KMS-11 (cell line): ENCODE measurements at regions not wholly inside any gene's neighbourhood (a gene's known extent, or its start where the extent isn't known, plus 50 kb on each side); places are given as distances from the start of the nearest gene placed in this dataset.

Experiments used
- H2AFZ ChIP-seq: fragments of 200-600 bp; sonication (generic); 2 replicates; pipeline ENCODE4 v1.6.1; 2016; ENCODE audit warnings: antibody characterized with exemption, mixed run types, low read depth
- H3K27ac ChIP-seq: fragments of 200-600 bp; sonication (generic); 2 replicates; pipeline ENCODE4 v1.6.1; 2016; ENCODE audit warnings: mild to moderate bottlenecking, mixed run types
- H3K27me3 ChIP-seq: fragments of 200-600 bp; sonication (generic); 2 replicates; pipeline ENCODE4 v1.6.1; 2017; ENCODE audit warnings: mild to moderate bottlenecking, low read depth, mixed run types, moderate library complexity; ENCODE audit not compliant: insufficient read depth
- H3K36me3 ChIP-seq: fragments of 200-600 bp; sonication (generic); 2 replicates; pipeline ENCODE4 v1.6.1; 2017; ENCODE audit warnings: mild to moderate bottlenecking, mixed run types; ENCODE audit not compliant: insufficient read depth
- H3K4me1 ChIP-seq: fragments of 200-600 bp; sonication (generic); 2 replicates; pipeline ENCODE4 v1.6.1; 2016; ENCODE audit warnings: mild to moderate bottlenecking, low read depth, mixed run types; ENCODE audit not compliant: poor library complexity, severe bottlenecking
- H3K4me2 ChIP-seq: fragments of 200-600 bp; sonication (generic); 2 replicates; pipeline ENCODE4 v1.7.0; 2016; ENCODE audit warnings: mild to moderate bottlenecking, mixed run types
- H3K4me3 ChIP-seq: fragments of 200-600 bp; sonication (generic); IDR thresholded peaks from 2 replicates; pipeline ENCODE4 v1.6.1; 2017; ENCODE audit warnings: low read depth, low read length, mixed read lengths; ENCODE audit not compliant: insufficient read depth
- H3K79me2 ChIP-seq: fragments of 200-600 bp; sonication (generic); 2 replicates; pipeline ENCODE4 v1.6.1; 2016; ENCODE audit warnings: low read depth, mixed run types; ENCODE audit not compliant: insufficient read depth
- H3K9ac ChIP-seq: fragments of 200-600 bp; sonication (generic); 2 replicates; pipeline ENCODE4 v1.6.1; 2016; ENCODE audit warnings: mild to moderate bottlenecking, mixed run types
- H4K20me1 ChIP-seq: fragments of 200-600 bp; sonication (generic); 2 replicates; pipeline ENCODE4 v1.6.1; 2016; ENCODE audit warnings: mild to moderate bottlenecking, mixed run types; ENCODE audit not compliant: insufficient read depth
- TF ChIP-seq, protein P1 (sequence below): fragments of 200-600 bp; sonication (generic); conservative IDR thresholded peaks from 2 replicates; pipeline ENCODE4 v1.6.1; 2017; ENCODE audit warnings: low read depth, mild to moderate bottlenecking, antibody characterized with exemption, low read length, moderate library complexity, mixed read lengths

GRCh38 chr1:209265301-209265700, 318.2 kb upstream of the CAMK1G start:
- Histone ChIP-seq H3K27me3 (no peaks in the 10 kb centered on the region), H3K9ac (no peak overlapping the region), H2AFZ (no peak overlapping the region), H3K4me3 (no peak overlapping the region), H3K4me2 (no peak overlapping the region), H3K79me2 (no peaks in the 10 kb centered on the region), H3K36me3 (no peaks in the 10 kb centered on the region), H4K20me1 (no peaks in the 10 kb centered on the region), H3K4me1 (no peaks in the 10 kb centered on the region), H3K27ac (no peak overlapping the region)
- TF ChIP-seq, protein P1, sequence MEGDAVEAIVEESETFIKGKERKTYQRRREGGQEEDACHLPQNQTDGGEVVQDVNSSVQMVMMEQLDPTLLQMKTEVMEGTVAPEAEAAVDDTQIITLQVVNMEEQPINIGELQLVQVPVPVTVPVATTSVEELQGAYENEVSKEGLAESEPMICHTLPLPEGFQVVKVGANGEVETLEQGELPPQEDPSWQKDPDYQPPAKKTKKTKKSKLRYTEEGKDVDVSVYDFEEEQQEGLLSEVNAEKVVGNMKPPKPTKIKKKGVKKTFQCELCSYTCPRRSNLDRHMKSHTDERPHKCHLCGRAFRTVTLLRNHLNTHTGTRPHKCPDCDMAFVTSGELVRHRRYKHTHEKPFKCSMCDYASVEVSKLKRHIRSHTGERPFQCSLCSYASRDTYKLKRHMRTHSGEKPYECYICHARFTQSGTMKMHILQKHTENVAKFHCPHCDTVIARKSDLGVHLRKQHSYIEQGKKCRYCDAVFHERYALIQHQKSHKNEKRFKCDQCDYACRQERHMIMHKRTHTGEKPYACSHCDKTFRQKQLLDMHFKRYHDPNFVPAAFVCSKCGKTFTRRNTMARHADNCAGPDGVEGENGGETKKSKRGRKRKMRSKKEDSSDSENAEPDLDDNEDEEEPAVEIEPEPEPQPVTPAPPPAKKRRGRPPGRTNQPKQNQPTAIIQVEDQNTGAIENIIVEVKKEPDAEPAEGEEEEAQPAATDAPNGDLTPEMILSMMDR, result no peak

- Histone ChIP-seq H3K4me2 (no peak overlapping the region), H3K27ac (no peak overlapping the region), H3K27me3 (no peaks in the 10 kb centered on the region), H4K20me1 (no peaks in the 10 kb centered on the region), H2AFZ (no peak overlapping the region), H3K4me1 (no peaks in the 10 kb centered on the region), H3K36me3 (no peaks in the 10 kb centered on the region), H3K79me2 (no peaks in the 10 kb centered on the region), H3K4me3 (no peak overlapping the region), H3K9ac (no peak overlapping the region)
- TF ChIP-seq, protein P1, result no peak
Observed at GRCh38 chr1:209266590-209267205, 316.8 kb upstream of the CAMK1G start.

DNA sequence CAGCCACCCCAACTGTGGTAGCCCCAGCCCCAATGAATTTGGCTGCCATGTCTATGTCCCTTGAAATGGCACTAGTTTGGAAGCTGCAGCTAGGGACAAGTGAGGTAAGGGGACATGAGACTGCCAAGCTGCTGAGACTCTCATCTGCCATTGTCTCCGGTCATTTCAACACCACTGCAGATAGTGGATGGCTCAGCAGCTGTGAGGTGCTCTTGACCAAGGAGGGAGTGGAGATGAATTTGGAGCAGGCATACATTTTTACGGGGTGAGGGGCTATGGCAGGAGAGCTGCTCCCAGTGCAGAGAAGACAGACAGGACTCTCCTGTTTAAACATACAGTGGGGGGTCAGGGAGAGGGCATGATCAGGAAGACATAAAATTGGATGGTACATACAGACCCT, 315.5 kb upstream of the CAMK1G start:
- Histone ChIP-seq H3K4me1 (no peaks in the 10 kb centered on the region), H2AFZ (no peak overlapping the region)
- TF ChIP-seq, protein P1, result no peak

GRCh38 chr1:209268479-209268878, 315.0 kb upstream of the CAMK1G start:
- Histone ChIP-seq H4K20me1 (no peaks in the 10 kb centered on the region), H3K4me3 (no peak overlapping the region), H3K4me1 (no peaks in the 10 kb centered on the region), H3K27me3 (no peaks in the 10 kb centered on the region), H3K79me2 (no peaks in the 10 kb centered on the region), H3K9ac (no peak overlapping the region), H3K4me2 (no peak overlapping the region), H3K27ac (no peak overlapping the region), H3K36me3 (no peaks in the 10 kb centered on the region), H2AFZ (no peak overlapping the region)
- TF ChIP-seq, protein P1, result no peak

More for the DNA sequence above, 315.5 kb upstream of the CAMK1G start:
- H3K79me2 ChIP-seq, result no peaks in the 10 kb centered on the region
- no peaks in the 10 kb centered on the region for H3K36me3 ChIP-seq
- no peak overlapping the region for H3K9ac ChIP-seq
- no peak overlapping the region for H3K4me3 ChIP-seq
- no peak overlapping the region for H3K27ac ChIP-seq
- no peaks in the 10 kb centered on the region for H3K27me3 ChIP-seq
- H4K20me1 ChIP-seq, result no peaks in the 10 kb centered on the region
- H3K4me2 ChIP-seq, result no peak overlapping the region
